H1 (cell line): ENCODE measurements at regions not wholly inside any gene's neighbourhood (a gene's known extent, or its start where the extent isn't known, plus 50 kb on each side); places are given as distances from the start of the nearest gene placed in this dataset.

Experiments used
- CTCF ChIA-PET: fragments of 300-600 bp; sonication (Branson Sonifier 250); formaldehyde crosslinking; loops from one replicate; lab custom pipeline; 2021; ENCODE audit not compliant: partially characterized antibody; lab: Charles Lee
- POLR2A ChIA-PET: fragments of 300-600 bp; sonication (Branson Sonifier 250); formaldehyde crosslinking; loops from one replicate; lab custom pipeline; 2021; ENCODE audit warnings: inconsistent platforms; ENCODE audit not compliant: partially characterized antibody; lab: Charles Lee
- DNase-seq, 2 experiments: peaks; one replicate each; pipeline versions ENCODE4 v3.0.0 to v3.0.0-alpha.2; 2010 to 2022; ENCODE audit warnings: low spot score in 2 of 2, low read depth in 1 of 2, mixed read lengths in 1 of 2
- FAIRE-seq: peaks from 2 replicates; lab custom pipeline; 2011; peaks lifted over from hg19 to GRCh38; lab: Jason Lieb, UNC
- H2AFZ ChIP-seq: 2 replicates; pipeline ENCODE4 v1.8.1; 2012; ENCODE audit warnings: low read length, inconsistent platforms
- H2AK5ac ChIP-seq: 2 replicates; pipeline ENCODE4 v1.6.1; 2013; ENCODE audit warnings: low read depth, low read length
- H2BK120ac ChIP-seq: replicated peaks from 2 replicates; pipeline ENCODE3; 2013; ENCODE audit warnings: low read depth, low read length, inconsistent platforms
- H2BK12ac ChIP-seq: 2 replicates; pipeline ENCODE4 v1.6.1; 2013; ENCODE audit warnings: low read depth, low read length
- H2BK15ac ChIP-seq: 2 replicates; pipeline ENCODE4 v1.6.1; 2013; ENCODE audit warnings: low read length
- H2BK20ac ChIP-seq: 2 replicates; pipeline ENCODE4 v1.6.1; 2013; ENCODE audit warnings: low read length
- H2BK5ac ChIP-seq: 2 replicates; pipeline ENCODE4 v1.6.1; 2013; ENCODE audit warnings: low read depth, low read length
- H3K14ac ChIP-seq: 2 replicates; pipeline ENCODE4 v1.6.1; 2013; ENCODE audit warnings: inconsistent platforms; ENCODE audit not compliant: insufficient read length
- H3K18ac ChIP-seq: 2 replicates; pipeline ENCODE4 v1.6.1; 2013; ENCODE audit warnings: low read length; ENCODE audit errors: extremely low read depth
- H3K23ac ChIP-seq: 2 replicates; pipeline ENCODE4 v1.6.1; 2013; ENCODE audit warnings: inconsistent platforms; ENCODE audit not compliant: insufficient read length
- H3K23me2 ChIP-seq: 2 replicates; pipeline ENCODE4 v1.6.1; 2013; ENCODE audit warnings: low read depth, low read length
- H3K27ac ChIP-seq: 2 replicates; pipeline ENCODE4 v1.6.1; 2011; ENCODE audit warnings: low read depth, low read length, inconsistent platforms
- H3K27me3 ChIP-seq, 4 experiments: replicated peaks in 1 of 4; 1 replicate in 1 of 4; 2 replicates in 3 of 4; pipeline versions ENCODE4 v1.6.1 to v1.8.1; 2011 to 2013; ENCODE audit warnings: low read length in 3 of 4, mild to moderate bottlenecking in 3 of 4, inconsistent platforms in 2 of 4, mixed read lengths in 2 of 4, moderate library complexity in 1 of 4; ENCODE audit not compliant: control insufficient read depth in 3 of 4, insufficient read depth in 3 of 4; ENCODE audit errors: extremely low read depth in 1 of 4
- H3K36me3 ChIP-seq, 4 experiments: 2 replicates each; pipeline versions ENCODE4 v1.6.1 to v1.8.1; 2011 to 2013; ENCODE audit warnings: mild to moderate bottlenecking in 4 of 4, low read length in 3 of 4, moderate library complexity in 2 of 4, control low read depth in 1 of 4, inconsistent platforms in 1 of 4; ENCODE audit not compliant: insufficient read depth in 4 of 4, control insufficient read depth in 2 of 4
- H3K4ac ChIP-seq: replicated peaks from 2 replicates; pipeline ENCODE3; 2013; ENCODE audit warnings: low read length, low read depth, mixed read lengths, inconsistent platforms; ENCODE audit not compliant: insufficient read length
- H3K4me1 ChIP-seq, 4 experiments: replicated peaks in 1 of 4; 1 replicate in 1 of 4; 2 replicates in 3 of 4; pipeline versions ENCODE4 v1.6.1 to v1.8.1; 2011 to 2013; ENCODE audit warnings: low read length in 3 of 4, inconsistent platforms in 2 of 4, mixed read lengths in 1 of 4; ENCODE audit not compliant: insufficient read depth in 4 of 4, control insufficient read depth in 3 of 4
- H3K4me2 ChIP-seq, 2 experiments: 2 replicates each; pipeline versions ENCODE4 v1.6.1 to v1.8.1; 2011 to 2013; ENCODE audit warnings: low read depth in 2 of 2, low read length in 2 of 2, control low read depth in 1 of 2, inconsistent platforms in 1 of 2, mild to moderate bottlenecking in 1 of 2; ENCODE audit not compliant: insufficient read depth in 1 of 2
- H3K4me3 ChIP-seq, 4 experiments: fragments of 200-600, 300-600 bp in 1 of 4; sonication (generic), shearing (Covaris generic), sonication (Bioruptor Twin) in 1 of 4; 2 replicates each; pipeline versions ENCODE4 v1.5.1 to v1.8.1; 2011 to 2016; ENCODE audit warnings: low read length in 4 of 4, low read depth in 3 of 4, control low read depth in 2 of 4, inconsistent platforms in 2 of 4, mild to moderate bottlenecking in 2 of 4, mixed read lengths in 1 of 4, moderate library complexity in 1 of 4; ENCODE audit not compliant: insufficient read depth in 2 of 4; ENCODE audit errors: extremely low read depth in 1 of 4
- H3K56ac ChIP-seq: replicated peaks from 2 replicates; pipeline ENCODE3; 2013; ENCODE audit warnings: low read depth, mild to moderate bottlenecking, mixed read lengths, low read length, inconsistent platforms; ENCODE audit not compliant: insufficient read length
- H3K79me1 ChIP-seq: 2 replicates; pipeline ENCODE4 v1.6.1; 2013; ENCODE audit warnings: low read depth, low read length, control low read depth
- H3K79me2 ChIP-seq, 2 experiments: 2 replicates each; pipeline versions ENCODE4 v1.6.1 to v1.8.1; 2012 to 2013; ENCODE audit warnings: low read length in 2 of 2, mild to moderate bottlenecking in 2 of 2, inconsistent platforms in 1 of 2; ENCODE audit not compliant: insufficient read depth in 2 of 2, control insufficient read depth in 1 of 2
- H3K9ac ChIP-seq, 4 experiments: replicated peaks in 1 of 4; 1 replicate in 1 of 4; 2 replicates in 3 of 4; pipeline versions ENCODE4 v1.6.1 to v1.8.1; 2011 to 2013; ENCODE audit warnings: low read depth in 3 of 4, low read length in 3 of 4, control low read depth in 2 of 4, mild to moderate bottlenecking in 2 of 4, moderate library complexity in 2 of 4, inconsistent platforms in 1 of 4; ENCODE audit errors: extremely low read depth in 1 of 4
- H3K9me3 ChIP-seq, 2 experiments: 2 replicates each; pipeline versions ENCODE4 v1.6.1 to v1.8.1; 2012 to 2013; ENCODE audit warnings: mild to moderate bottlenecking in 2 of 2, moderate library complexity in 2 of 2, control low read depth in 1 of 2, inconsistent platforms in 1 of 2, low read depth in 1 of 2, low read length in 1 of 2, mixed read lengths in 1 of 2; ENCODE audit not compliant: insufficient read depth in 2 of 2
- H4K20me1 ChIP-seq, 2 experiments: replicated peaks in 1 of 2; 2 replicates each; pipeline versions ENCODE3 to v1.8.1; 2011 to 2013; ENCODE audit warnings: inconsistent platforms in 2 of 2, low read length in 2 of 2, mild to moderate bottlenecking in 1 of 2; ENCODE audit not compliant: insufficient read depth in 2 of 2, control insufficient read depth in 1 of 2
- H4K5ac ChIP-seq: 2 replicates; pipeline ENCODE4 v1.6.1; 2013; ENCODE audit warnings: low read length, low read depth, mixed read lengths, inconsistent platforms; ENCODE audit not compliant: insufficient read length
- H4K8ac ChIP-seq: 2 replicates; pipeline ENCODE4 v1.8.0; 2013; ENCODE audit warnings: mild to moderate bottlenecking, moderate library complexity, low read length, inconsistent platforms; ENCODE audit not compliant: insufficient read depth; ENCODE audit errors: extremely low read depth
- H4K91ac ChIP-seq: replicated peaks from 2 replicates; pipeline ENCODE3; 2013; ENCODE audit warnings: low read length, mixed read lengths, inconsistent platforms; ENCODE audit not compliant: insufficient read length
- BACH1 ChIP-seq: IDR thresholded peaks from 2 replicates; pipeline ENCODE4 v1.6.1; 2012; ENCODE audit warnings: low read length, improper control_type of control experiment
- CTBP2 ChIP-seq: IDR thresholded peaks from 2 replicates; pipeline ENCODE4 v1.7.0; 2011; ENCODE audit warnings: borderline replicate concordance, mild to moderate bottlenecking, moderate library complexity, mixed read lengths, low read length; ENCODE audit not compliant: insufficient read depth, insufficient read length
- CTCF ChIP-seq, 3 experiments: IDR thresholded peaks; 1 replicate in 2 of 3; 2 replicates in 1 of 3; pipeline versions ENCODE4 v1.5.1 to v1.6.1; 2011; ENCODE audit warnings: low read length in 3 of 3, mild to moderate bottlenecking in 3 of 3, inconsistent platforms in 2 of 3, low read depth in 1 of 3, moderate library complexity in 1 of 3; ENCODE audit not compliant: insufficient read depth in 1 of 3; ENCODE audit errors: control extremely low read depth in 1 of 3
- EP300 ChIP-seq, 2 experiments: IDR thresholded peaks; 1 replicate in 1 of 2; 2 replicates in 1 of 2; pipeline ENCODE4 v1.6.1; 2011 to 2012; ENCODE audit warnings: low read depth in 2 of 2, low read length in 2 of 2, mild to moderate bottlenecking in 2 of 2, borderline replicate concordance in 1 of 2, inconsistent platforms in 1 of 2, moderate library complexity in 1 of 2
- HDAC2 ChIP-seq, 2 experiments: fragments of 300-600 bp in 1 of 2; sonication (generic) in 1 of 2; IDR thresholded peaks; 2 replicates each; pipeline ENCODE4 v1.6.1; 2011 to 2012; ENCODE audit warnings: low read depth in 2 of 2, low read length in 2 of 2, mild to moderate bottlenecking in 2 of 2, moderate library complexity in 2 of 2, borderline replicate concordance in 1 of 2, inconsistent platforms in 1 of 2
- KDM1A ChIP-seq: fragments of 200-600, 300-600 bp; sonication (generic); IDR thresholded peaks from 2 replicates; pipeline ENCODE4 v1.7.1; 2016; ENCODE audit warnings: mild to moderate bottlenecking, low read length, borderline replicate concordance
- SP4 ChIP-seq: IDR thresholded peaks from 2 replicates; pipeline ENCODE4 v1.6.1; 2012; ENCODE audit warnings: low read length, inconsistent platforms
- WGBS, 2 experiments: shearing (Covaris generic) in 1 of 2; methylation state at CpG; one replicate each; pipeline versions ENCODE4 v1.1.6 to v1.1.7; 2013 to 2015; ENCODE audit warnings: low lambda C conversion rate in 2 of 2, mixed read lengths in 2 of 2, inconsistent platforms in 1 of 2, low coverage in 1 of 2, missing lambda C conversion rate in 1 of 2; ENCODE audit not compliant: insufficient replicate concordance in 2 of 2, insufficient coverage in 1 of 2, insufficient read length in 1 of 2; ENCODE audit errors: extremely low coverage in 1 of 2, missing lambda C conversion rate in 1 of 2; 5-methylcytosine and 5-hydroxymethylcytosine counted together

GRCh38 chr9:4356306-4356705, 56.4 kb upstream of the GLIS3 start:
- Histone ChIP-seq H3K4ac (no peak overlapping the region), H3K18ac (no peak overlapping the region), H3K14ac (no peak overlapping the region), H3K27ac (no peak overlapping the region), H4K20me1 (no peaks in the 10 kb centered on the region), H4K8ac (no peak overlapping the region), H3K79me1 (no peaks in the 10 kb centered on the region), H2BK12ac (no peak overlapping the region), H2BK5ac (no peak overlapping the region), H3K23ac (no peak overlapping the region), H2BK120ac (no peak overlapping the region), H2AFZ (no peak overlapping the region), H3K27me3 (no peaks in the 10 kb centered on the region), H4K5ac (no peak overlapping the region), H3K56ac (no peak overlapping the region), H3K9ac (no peak overlapping the region), H2BK15ac (no peak overlapping the region), H3K4me1 (no peaks in the 10 kb centered on the region), H4K91ac (no peak overlapping the region), H3K4me3 (no peak overlapping the region), H3K36me3 (no peaks in the 10 kb centered on the region), H3K9me3 (no peaks in the 10 kb centered on the region), H3K4me2 (no peak overlapping the region), H2BK20ac (no peak overlapping the region), H3K79me2 (no peaks in the 10 kb centered on the region), H2AK5ac (no peak overlapping the region), H3K23me2 (no peaks in the 10 kb centered on the region)
- DNase-seq (no peak), FAIRE-seq (no peak)
- WGBS, 2 experiments: 85% methylated on average over 2 of the region's 2 CpGs; no CpG with 5 or more reads in 1 of the 2 experiments
- no peak for TF ChIP-seq BACH1
- TF ChIP-seq CTBP2: no peak
- no peak for TF ChIP-seq KDM1A
- TF ChIP-seq SP4: no peak
- TF ChIP-seq EP300 (IDR thresholded peaks at IDR 0.05; ENCODE audit: borderline replicate concordance in 1 of 2, low read depth in 2 of 2, low read length in 2 of 2): no peak
- no peak for TF ChIP-seq HDAC2 (IDR thresholded peaks at IDR 0.05; ENCODE audit: borderline replicate concordance in 1 of 2, low read depth in 2 of 2, low read length in 2 of 2)
- no peak for TF ChIP-seq CTCF (IDR thresholded peaks at IDR 0.05; ENCODE audit: control extremely low read depth in 1 of 3, insufficient read depth in 1 of 3, low read depth in 1 of 3, low read length in 3 of 3)
- CTCF ChIA-PET: interaction anchor here (0.6 to 2.5 kb wide), 2 partner anchors 10 to 19 kb away, joined by 3 to 15 read pairs; no protein-coding TSS in a partner anchor
- POLR2A ChIA-PET: no interaction called here
